GM12873 (cell line): ENCODE measurements at regions not wholly inside any gene's neighbourhood (a gene's known extent, or its start where the extent isn't known, plus 50 kb on each side); places are given as distances from the start of the nearest gene placed in this dataset.

Source experiments
- CTCF ChIP-seq: IDR thresholded peaks from 2 replicates; pipeline ENCODE4 v1.5.1; 2012; ENCODE audit warnings: low read depth, mild to moderate bottlenecking, moderate library complexity, low read length, control low read depth; ENCODE audit not compliant: insufficient read depth; ENCODE audit errors: missing control alignments

- no peak for TF ChIP-seq CTCF
Measured at GRCh38 chr13:99035715-99036114, 57.9 kb upstream of the DOCK9 start.

- TF ChIP-seq CTCF, result no peak
Measured at GRCh38 chr13:99037756-99038155, 59.9 kb upstream of the DOCK9 start.

- TF ChIP-seq CTCF, result no peak
Measured at GRCh38 chr13:99039718-99040280, 61.9 kb upstream of the DOCK9 start.

GRCh38 chr13:99040536-99041131, 62.8 kb upstream of the DOCK9 start:
- TF ChIP-seq CTCF, result no peak

- TF ChIP-seq CTCF, result no peak
Measured at GRCh38 chr13:99041337-99041736, 63.5 kb upstream of the DOCK9 start.

- no peak for TF ChIP-seq CTCF
Measured at GRCh38 chr13:99041788-99042187, 63.9 kb upstream of the DOCK9 start.

- no peak for TF ChIP-seq CTCF
Measured at GRCh38 chr13:99042521-99043250, 64.8 kb upstream of the DOCK9 start.
